ENCODE measurements at regions not wholly inside any gene's neighbourhood (a gene's known extent, or its start where the extent isn't known, plus 50 kb on each side); places are given as distances from the start of the nearest gene placed in this dataset.

DNA sequence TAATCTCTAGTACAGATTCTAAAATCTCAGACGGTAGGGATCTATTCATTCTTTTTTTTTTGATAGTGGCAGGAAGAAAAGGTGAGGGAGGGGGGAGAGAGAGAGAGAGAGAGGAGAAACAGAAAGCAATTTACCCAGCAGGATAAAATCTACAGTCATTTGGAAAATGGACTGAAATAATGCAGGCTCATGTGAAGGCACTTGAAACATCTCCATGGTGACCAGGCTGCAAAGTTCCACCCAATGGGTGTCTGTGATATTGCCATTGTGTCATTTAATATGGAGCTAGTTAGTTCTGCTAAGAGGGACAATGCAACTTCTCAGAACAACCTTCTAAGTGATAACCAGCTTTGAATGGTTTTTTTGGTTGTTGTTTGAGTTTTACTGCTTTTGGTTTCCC is 165.2 kb upstream of the RAG2 start:
- TF ChIP-seq, protein P1, sequence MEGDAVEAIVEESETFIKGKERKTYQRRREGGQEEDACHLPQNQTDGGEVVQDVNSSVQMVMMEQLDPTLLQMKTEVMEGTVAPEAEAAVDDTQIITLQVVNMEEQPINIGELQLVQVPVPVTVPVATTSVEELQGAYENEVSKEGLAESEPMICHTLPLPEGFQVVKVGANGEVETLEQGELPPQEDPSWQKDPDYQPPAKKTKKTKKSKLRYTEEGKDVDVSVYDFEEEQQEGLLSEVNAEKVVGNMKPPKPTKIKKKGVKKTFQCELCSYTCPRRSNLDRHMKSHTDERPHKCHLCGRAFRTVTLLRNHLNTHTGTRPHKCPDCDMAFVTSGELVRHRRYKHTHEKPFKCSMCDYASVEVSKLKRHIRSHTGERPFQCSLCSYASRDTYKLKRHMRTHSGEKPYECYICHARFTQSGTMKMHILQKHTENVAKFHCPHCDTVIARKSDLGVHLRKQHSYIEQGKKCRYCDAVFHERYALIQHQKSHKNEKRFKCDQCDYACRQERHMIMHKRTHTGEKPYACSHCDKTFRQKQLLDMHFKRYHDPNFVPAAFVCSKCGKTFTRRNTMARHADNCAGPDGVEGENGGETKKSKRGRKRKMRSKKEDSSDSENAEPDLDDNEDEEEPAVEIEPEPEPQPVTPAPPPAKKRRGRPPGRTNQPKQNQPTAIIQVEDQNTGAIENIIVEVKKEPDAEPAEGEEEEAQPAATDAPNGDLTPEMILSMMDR (IDR thresholded peaks at IDR 0.05; ENCODE audit: insufficient read depth, low read length, poor library complexity, severe bottlenecking): no peak
- Histone ChIP-seq H3K4me3 (replicated peaks; ENCODE audit: low read depth, low read length) (no peak overlapping the region), H3K36me3 (ENCODE audit: control insufficient read depth, insufficient read depth, low read length) (no peaks in the 10 kb centered on the region), H3K27me3 (replicated peaks; ENCODE audit: control insufficient read depth, insufficient read depth, low read length) (no peaks in the 10 kb centered on the region)
- DNase-seq (ENCODE audit: extremely low read depth, insufficient read length): no peak

DNA sequence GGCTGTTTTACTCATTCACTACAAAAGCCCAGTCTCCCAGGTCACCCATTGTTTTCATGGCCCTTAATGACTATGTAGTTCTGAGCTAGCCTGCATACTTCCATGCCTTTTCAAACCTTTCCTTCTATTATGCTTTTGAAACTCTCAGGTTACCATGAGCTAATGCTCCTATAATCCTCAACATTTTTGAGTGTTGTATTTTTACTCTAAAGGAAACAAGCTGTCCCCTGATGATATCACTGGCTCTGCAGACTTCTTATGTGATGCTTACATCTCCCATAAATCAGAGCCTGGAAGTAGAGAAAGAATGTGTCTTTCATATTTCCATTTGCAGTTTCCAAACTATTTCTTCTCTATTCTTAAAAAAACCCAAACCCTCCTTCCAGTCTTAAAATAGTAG is 159.0 kb upstream of the RAG2 start:
- no peaks in the 10 kb centered on the region for H3K36me3 ChIP-seq (ENCODE audit: control insufficient read depth, insufficient read depth, low read length)
- TF ChIP-seq, protein P1 (IDR thresholded peaks at IDR 0.05; ENCODE audit: insufficient read depth, low read length, poor library complexity, severe bottlenecking): no peak
- no peak overlapping the region for H3K4me3 ChIP-seq (replicated peaks; ENCODE audit: low read depth, low read length)
- H3K27me3 ChIP-seq (replicated peaks; ENCODE audit: control insufficient read depth, insufficient read depth, low read length): no peaks in the 10 kb centered on the region; the same call in 1 of the 2 replicates
- no peak for DNase-seq (ENCODE audit: extremely low read depth, insufficient read length)

DNA sequence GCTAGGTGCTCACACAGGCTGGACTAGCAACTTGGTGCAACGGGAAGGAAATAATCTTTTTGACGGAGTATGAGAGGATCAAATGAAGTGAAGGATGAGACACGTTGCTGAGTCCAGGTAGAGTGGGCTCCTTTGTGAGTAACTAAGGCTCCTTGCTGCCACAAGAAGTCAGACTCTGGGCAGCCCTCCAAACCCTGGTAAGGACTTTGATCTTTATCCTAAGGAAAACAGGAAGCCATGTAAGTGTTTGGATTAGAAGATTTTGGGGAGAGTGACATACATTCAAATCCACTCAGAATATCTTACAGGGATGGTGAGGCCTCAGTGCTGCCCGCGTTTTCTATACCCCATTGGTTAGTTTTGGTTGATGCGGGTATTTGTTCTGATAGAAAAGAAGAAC is 155.9 kb upstream of the RAG2 start:
- Histone ChIP-seq H3K36me3 (ENCODE audit: control insufficient read depth, insufficient read depth, low read length) (no peaks in the 10 kb centered on the region), H3K4me3 (replicated peaks; ENCODE audit: low read depth, low read length) (no peak overlapping the region), H3K27me3 (replicated peaks; ENCODE audit: control insufficient read depth, insufficient read depth, low read length) (peaks cover 1% of the 10 kb centered on the region; the same call in 1 of the 2 replicates)
- no peak for DNase-seq (ENCODE audit: extremely low read depth, insufficient read length)
- TF ChIP-seq, protein P1 (IDR thresholded peaks at IDR 0.05; ENCODE audit: insufficient read depth, low read length, poor library complexity, severe bottlenecking): no peak

DNA sequence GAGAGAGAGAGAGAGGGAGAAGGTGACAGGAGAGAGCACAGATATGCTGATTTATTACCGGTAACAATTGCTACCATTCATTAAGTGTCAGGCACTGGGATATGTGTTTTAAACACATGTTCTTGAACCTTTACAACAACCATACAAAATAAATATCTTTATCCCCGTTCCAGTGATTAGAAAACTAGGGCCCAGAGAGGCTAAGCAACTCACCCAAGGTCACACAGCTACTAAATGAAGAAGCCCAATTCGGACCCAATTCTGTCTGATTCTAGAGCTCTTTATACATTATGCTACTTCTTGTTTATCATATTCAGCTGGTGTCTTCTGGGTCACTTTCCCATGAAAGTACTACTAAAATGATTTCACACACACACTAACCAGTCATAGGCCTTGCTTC is 154.0 kb upstream of the RAG2 start:
- Histone ChIP-seq H3K27me3 (replicated peaks; ENCODE audit: control insufficient read depth, insufficient read depth, low read length) (peaks cover 1% of the 10 kb centered on the region; the same call in 1 of the 2 replicates), H3K4me3 (replicated peaks; ENCODE audit: low read depth, low read length) (no peak overlapping the region), H3K36me3 (ENCODE audit: control insufficient read depth, insufficient read depth, low read length) (no peaks in the 10 kb centered on the region)
- TF ChIP-seq, protein P1 (IDR thresholded peaks at IDR 0.05; ENCODE audit: insufficient read depth, low read length, poor library complexity, severe bottlenecking): no peak
- no peak for DNase-seq (ENCODE audit: extremely low read depth, insufficient read length)

DNA sequence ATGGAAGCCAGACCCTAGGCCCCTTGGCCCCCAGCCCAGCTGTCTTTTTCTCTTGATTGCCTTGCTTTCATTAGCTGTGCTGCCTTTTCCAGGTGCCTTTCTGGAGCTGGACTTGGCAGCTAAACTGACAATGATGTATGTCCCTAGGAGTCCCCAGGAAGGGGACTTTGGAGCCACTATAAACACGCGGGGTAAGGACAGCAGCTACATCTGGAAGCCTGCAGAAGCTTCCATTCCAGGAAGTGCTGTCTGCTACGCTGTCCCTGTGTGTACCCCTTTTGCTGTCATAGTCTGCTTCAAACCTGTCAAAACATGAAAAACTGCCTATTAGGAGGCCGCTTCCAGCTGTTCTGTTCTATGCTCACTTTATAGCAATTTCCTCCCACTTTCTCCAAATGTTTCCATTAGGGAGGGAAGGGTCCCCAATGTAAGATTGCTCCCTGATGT is 153.3 kb upstream of the RAG2 start:
- H3K4me3 ChIP-seq (replicated peaks; ENCODE audit: low read depth, low read length): no peak overlapping the region
- TF ChIP-seq, protein P1 (IDR thresholded peaks at IDR 0.05; ENCODE audit: insufficient read depth, low read length, poor library complexity, severe bottlenecking): no peak
- no peaks in the 10 kb centered on the region for H3K36me3 ChIP-seq (ENCODE audit: control insufficient read depth, insufficient read depth, low read length)
- no peak for DNase-seq (ENCODE audit: extremely low read depth, insufficient read length)
- peaks cover 1% of the 10 kb centered on the region; the same call in 1 of the 2 replicates for H3K27me3 ChIP-seq (replicated peaks; ENCODE audit: control insufficient read depth, insufficient read depth, low read length)

DNA sequence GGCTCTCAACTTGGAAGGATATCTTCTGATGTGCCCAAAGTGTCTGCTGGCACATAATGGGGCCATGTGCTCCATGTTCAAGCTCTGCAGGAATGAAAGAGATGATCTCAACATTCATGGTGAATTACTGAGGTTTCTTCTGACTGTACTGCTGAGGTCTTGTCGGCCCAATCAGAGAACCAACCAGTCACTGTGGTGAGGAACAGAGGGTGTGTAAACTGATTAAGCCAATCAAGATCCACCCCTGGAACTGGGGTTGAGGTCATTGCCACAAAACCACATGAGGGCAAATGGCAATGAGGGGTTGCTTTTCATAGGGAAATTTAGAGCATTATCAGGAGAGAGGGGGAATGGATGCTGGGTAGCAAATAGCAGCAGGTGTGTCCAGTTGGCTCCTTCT is 152.3 kb upstream of the RAG2 start:
- TF ChIP-seq, protein P1 (IDR thresholded peaks at IDR 0.05; ENCODE audit: insufficient read depth, low read length, poor library complexity, severe bottlenecking): no peak
- Histone ChIP-seq H3K27me3 (replicated peaks; ENCODE audit: control insufficient read depth, insufficient read depth, low read length) (peaks cover 1% of the 10 kb centered on the region; the same call in 1 of the 2 replicates), H3K36me3 (ENCODE audit: control insufficient read depth, insufficient read depth, low read length) (no peaks in the 10 kb centered on the region), H3K4me3 (replicated peaks; ENCODE audit: low read depth, low read length) (no peak overlapping the region)
- no peak for DNase-seq (ENCODE audit: extremely low read depth, insufficient read length)

All from GM06990 (cell line).